ENCODE measurements at regions not wholly inside any gene's neighbourhood (a gene's known extent, or its start where the extent isn't known, plus 50 kb on each side); places are given as distances from the start of the nearest gene placed in this dataset.
A peak's percentile ranks its signal among the peaks of the same experiment; 100 is the strongest.

DNA sequence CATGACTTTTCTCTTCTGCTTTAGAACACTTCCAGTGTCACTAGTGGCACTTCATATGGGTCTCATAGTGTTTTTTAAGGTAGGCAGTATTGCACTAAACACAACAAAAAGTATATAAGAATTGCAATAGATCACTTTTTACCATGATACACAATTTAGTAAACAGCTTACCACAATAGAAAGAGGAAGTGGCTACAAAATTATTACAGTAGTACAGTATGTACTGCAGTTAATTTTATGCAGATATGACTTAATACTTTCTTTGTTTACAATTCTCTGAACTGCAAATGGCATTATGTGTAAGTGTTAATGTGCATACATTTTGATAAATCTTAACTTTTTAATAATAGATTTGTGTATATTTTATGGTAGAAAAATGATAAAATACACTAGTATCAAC is 157.3 kb downstream of the RRAGB start:
- TF ChIP-seq SPI1 (IDR thresholded peaks at IDR 0.05; ENCODE audit: low read depth, low read length) = peak; percentile 67
- TF ChIP-seq POLR2AphosphoS5 (IDR thresholded peaks at IDR 0.05; ENCODE audit: low read depth, low read length) = no peak

All from GM12891 (cell line).